H9 (cell line): ENCODE measurements at regions not wholly inside any gene's neighbourhood (a gene's known extent, or its start where the extent isn't known, plus 50 kb on each side); places are given as distances from the start of the nearest gene placed in this dataset.

ENCODE experiments used
- DNase-seq: peaks from one replicate; pipeline ENCODE4 v3.0.0-alpha.2; 2017
- H2AFZ ChIP-seq: one replicate; pipeline ENCODE4 v1.6.1; 2013; ENCODE audit warnings: mild to moderate bottlenecking, low read length, control low read depth, moderate library complexity
- H2AK5ac ChIP-seq: 2 replicates; pipeline ENCODE4 v1.6.1; 2013; ENCODE audit warnings: low read length, control low read depth, mixed read lengths; ENCODE audit not compliant: insufficient read length
- H2BK120ac ChIP-seq: one replicate; pipeline ENCODE4 v1.6.1; 2013; ENCODE audit warnings: low read depth, mild to moderate bottlenecking, low read length, control low read depth, inconsistent platforms; ENCODE audit not compliant: poor library complexity, severe bottlenecking
- H2BK12ac ChIP-seq: 2 replicates; pipeline ENCODE4 v1.6.1; 2013; ENCODE audit warnings: low read length, control low read depth, mixed read lengths, low read depth; ENCODE audit not compliant: insufficient read length
- H2BK15ac ChIP-seq: 2 replicates; pipeline ENCODE4 v1.6.1; 2013; ENCODE audit warnings: low read depth, low read length, control low read depth
- H2BK20ac ChIP-seq: one replicate; pipeline ENCODE4 v1.6.1; 2013; ENCODE audit warnings: low read depth, mild to moderate bottlenecking, low read length, control low read depth, inconsistent platforms; ENCODE audit not compliant: poor library complexity, severe bottlenecking
- H2BK5ac ChIP-seq: 2 replicates; pipeline ENCODE4 v1.6.1; 2013; ENCODE audit warnings: low read length, control low read depth, mixed read lengths; ENCODE audit not compliant: insufficient read length
- H3K14ac ChIP-seq: 2 replicates; pipeline ENCODE4 v1.6.1; 2013; ENCODE audit warnings: low read length, control low read depth; ENCODE audit not compliant: insufficient read depth
- H3K18ac ChIP-seq: 2 replicates; pipeline ENCODE4 v1.6.1; 2013; ENCODE audit warnings: low read depth, mild to moderate bottlenecking, mixed read lengths, low read length, control low read depth; ENCODE audit not compliant: insufficient read length
- H3K23ac ChIP-seq: 2 replicates; pipeline ENCODE4 v1.6.1; 2013; ENCODE audit warnings: low read length, control low read depth, mixed read lengths, low read depth; ENCODE audit not compliant: insufficient read length
- H3K23me2 ChIP-seq: 2 replicates; pipeline ENCODE4 v1.6.1; 2013; ENCODE audit warnings: low read depth, mild to moderate bottlenecking, mixed read lengths, low read length, control low read depth; ENCODE audit not compliant: insufficient read length, poor library complexity, severe bottlenecking
- H3K27ac ChIP-seq: 2 replicates; pipeline ENCODE4 v1.5.1; 2013; ENCODE audit warnings: low read length, control low read depth, mixed read lengths, low read depth; ENCODE audit not compliant: insufficient read length
- H3K27me3 ChIP-seq: 2 replicates; pipeline ENCODE4 v1.6.1; 2013; ENCODE audit warnings: low read length, control low read depth, inconsistent platforms; ENCODE audit not compliant: insufficient read depth
- H3K4ac ChIP-seq: 2 replicates; pipeline ENCODE4 v1.6.1; 2013; ENCODE audit warnings: low read depth, mild to moderate bottlenecking, control low read depth, inconsistent platforms, low read length, moderate library complexity
- H3K4me1 ChIP-seq: 2 replicates; pipeline ENCODE4 v1.6.1; 2013; ENCODE audit warnings: low read length, control low read depth, inconsistent platforms; ENCODE audit not compliant: insufficient read depth
- H3K4me2 ChIP-seq: 2 replicates; pipeline ENCODE4 v1.6.1; 2013; ENCODE audit warnings: low read length, control low read depth, mixed read lengths; ENCODE audit not compliant: insufficient read length, insufficient read depth
- H3K56ac ChIP-seq: 2 replicates; pipeline ENCODE4 v1.6.1; 2013; ENCODE audit warnings: low read depth, mild to moderate bottlenecking, mixed read lengths, low read length, control low read depth; ENCODE audit not compliant: insufficient read length
- H3K79me1 ChIP-seq: 2 replicates; pipeline ENCODE4 v1.6.1; 2013; ENCODE audit warnings: low read depth, mild to moderate bottlenecking, moderate library complexity, low read length, control low read depth, inconsistent platforms; ENCODE audit not compliant: insufficient read depth, poor library complexity, severe bottlenecking
- H3K79me2 ChIP-seq: 2 replicates; pipeline ENCODE4 v1.6.1; 2013; ENCODE audit warnings: low read length, control low read depth, inconsistent platforms; ENCODE audit not compliant: insufficient read depth
- H3K9ac ChIP-seq: 2 replicates; pipeline ENCODE4 v1.6.1; 2013; ENCODE audit warnings: low read length, control low read depth, mixed read lengths; ENCODE audit not compliant: insufficient read length; ENCODE audit errors: extremely low read depth
- H3K9me3 ChIP-seq: one replicate; pipeline ENCODE4 v1.6.1; 2013; ENCODE audit warnings: low read depth, low read length, inconsistent platforms; ENCODE audit not compliant: control insufficient read depth
- H3T11ph ChIP-seq: one replicate; pipeline ENCODE4 v1.6.1; 2013; ENCODE audit warnings: mild to moderate bottlenecking, low read length, control low read depth, inconsistent platforms
- H4K20me1 ChIP-seq: one replicate; pipeline ENCODE4 v1.6.1; 2013; ENCODE audit not compliant: control insufficient read depth, insufficient read length, insufficient read depth
- H4K5ac ChIP-seq: 2 replicates; pipeline ENCODE4 v1.6.1; 2013; ENCODE audit warnings: low read depth, mild to moderate bottlenecking, mixed read lengths, low read length, control low read depth; ENCODE audit not compliant: insufficient read length
- H4K8ac ChIP-seq: replicated peaks from 2 replicates; pipeline ENCODE4 v1.6.1; 2013; ENCODE audit warnings: low read length, control low read depth, mixed read lengths, low read depth; ENCODE audit not compliant: insufficient read length
- H4K91ac ChIP-seq: 2 replicates; pipeline ENCODE4 v1.6.1; 2013; ENCODE audit warnings: low read depth, mild to moderate bottlenecking, moderate library complexity, mixed read lengths, low read length, control low read depth; ENCODE audit not compliant: insufficient read length
- H3K27ac Mint-ChIP-seq, 3 experiments: 2 replicates in 2 of 3; 3 replicates in 1 of 3; pipeline ENCODE4 v1.8.0; 2020 to 2021; ENCODE audit warnings: mixed read lengths in 3 of 3, mild to moderate bottlenecking in 1 of 3, moderate library complexity in 1 of 3
- H3K27me3 Mint-ChIP-seq: 2 replicates; pipeline ENCODE4 v1.8.0; 2021; ENCODE audit warnings: low read depth, mild to moderate bottlenecking, moderate library complexity, mixed read lengths
- H3K36me3 Mint-ChIP-seq, 3 experiments: 2 replicates in 2 of 3; 3 replicates in 1 of 3; pipeline ENCODE4 v1.8.0; 2020 to 2021; ENCODE audit warnings: low read depth in 3 of 3, mixed read lengths in 3 of 3; ENCODE audit not compliant: insufficient read depth in 1 of 3
- H3K4me1 Mint-ChIP-seq, 2 experiments: 2 replicates each; pipeline ENCODE4 v1.8.0; 2020; ENCODE audit warnings: mixed read lengths in 2 of 2
- H3K4me3 Mint-ChIP-seq, 2 experiments: 2 replicates in 1 of 2; 3 replicates in 1 of 2; pipeline ENCODE4 v1.8.0; 2020 to 2021; ENCODE audit warnings: mild to moderate bottlenecking in 2 of 2, mixed read lengths in 2 of 2, moderate library complexity in 1 of 2
- H3K9me3 Mint-ChIP-seq, 2 experiments: 2 replicates in 1 of 2; 3 replicates in 1 of 2; pipeline ENCODE4 v1.8.0; 2020; ENCODE audit warnings: mild to moderate bottlenecking in 2 of 2, mixed read lengths in 2 of 2, moderate library complexity in 1 of 2
- WGBS: extraction: QIAGEN DNeasy Blood & Tissue Kit; methylation state at CpG from one replicate; pipeline ENCODE4 v1.1.7; 2013; ENCODE audit warnings: missing lambda C conversion rate, low lambda C conversion rate, mixed read lengths; ENCODE audit not compliant: insufficient read length; ENCODE audit errors: extremely low coverage; 5-methylcytosine and 5-hydroxymethylcytosine counted together
- TF ChIP-seq, protein P1 (sequence below): fragments of 200-600 bp; sonication (generic); conservative IDR thresholded peaks from 3 replicates; pipeline ENCODE4 v1.8.0; 2021; ENCODE audit warnings: antibody characterized with exemption, mild to moderate bottlenecking

GRCh38 chr1:18539171-18539570 lies 58.4 kb downstream of the KLHDC7A start:
- Histone ChIP-seq H3K4ac (no peak overlapping the region), H3T11ph (no peak overlapping the region), H3K27me3 (no peaks in the 10 kb centered on the region; the same call in 1 of the 2 replicates), H2BK15ac (no peak overlapping the region), H3K14ac (no peak overlapping the region), H2BK20ac (no peak overlapping the region), H2BK5ac (no peak overlapping the region), H4K91ac (no peak overlapping the region), H3K9ac (no peak overlapping the region), H3K18ac (no peak overlapping the region), H2BK12ac (no peak overlapping the region), H3K27ac (no peak overlapping the region), H3K23me2 (no peaks in the 10 kb centered on the region), H4K20me1 (no peaks in the 10 kb centered on the region), H2AK5ac (no peak overlapping the region), H3K23ac (no peak overlapping the region), H3K56ac (no peak overlapping the region), H3K79me2 (no peaks in the 10 kb centered on the region), H3K4me1 (peaks cover 5% of the 10 kb centered on the region; the same call in 1 of the 2 replicates), H2AFZ (no peak overlapping the region), H3K9me3 (no peaks in the 10 kb centered on the region), H3K79me1 (no peaks in the 10 kb centered on the region), H3K4me2 (no peak overlapping the region), H4K8ac (no peak overlapping the region), H2BK120ac (no peak overlapping the region), H4K5ac (no peak overlapping the region)
- peaks cover 0 to 9% (median 0%) of the 10 kb centered on the region in 3 experiments; a peak in 4 of 7 replicates for H3K36me3 Mint-ChIP-seq
- TF ChIP-seq, protein P1, sequence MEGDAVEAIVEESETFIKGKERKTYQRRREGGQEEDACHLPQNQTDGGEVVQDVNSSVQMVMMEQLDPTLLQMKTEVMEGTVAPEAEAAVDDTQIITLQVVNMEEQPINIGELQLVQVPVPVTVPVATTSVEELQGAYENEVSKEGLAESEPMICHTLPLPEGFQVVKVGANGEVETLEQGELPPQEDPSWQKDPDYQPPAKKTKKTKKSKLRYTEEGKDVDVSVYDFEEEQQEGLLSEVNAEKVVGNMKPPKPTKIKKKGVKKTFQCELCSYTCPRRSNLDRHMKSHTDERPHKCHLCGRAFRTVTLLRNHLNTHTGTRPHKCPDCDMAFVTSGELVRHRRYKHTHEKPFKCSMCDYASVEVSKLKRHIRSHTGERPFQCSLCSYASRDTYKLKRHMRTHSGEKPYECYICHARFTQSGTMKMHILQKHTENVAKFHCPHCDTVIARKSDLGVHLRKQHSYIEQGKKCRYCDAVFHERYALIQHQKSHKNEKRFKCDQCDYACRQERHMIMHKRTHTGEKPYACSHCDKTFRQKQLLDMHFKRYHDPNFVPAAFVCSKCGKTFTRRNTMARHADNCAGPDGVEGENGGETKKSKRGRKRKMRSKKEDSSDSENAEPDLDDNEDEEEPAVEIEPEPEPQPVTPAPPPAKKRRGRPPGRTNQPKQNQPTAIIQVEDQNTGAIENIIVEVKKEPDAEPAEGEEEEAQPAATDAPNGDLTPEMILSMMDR: no peak
- peaks cover 43% of the 10 kb centered on the region for H3K27me3 Mint-ChIP-seq
- H3K27ac Mint-ChIP-seq: no peak overlapping the region; a peak in 1 of 7 replicates
- DNase-seq: peak; percentile 12
- H3K4me3 Mint-ChIP-seq: no peak overlapping the region
- no CpG with 5 or more reads among the region's 4 CpGs for WGBS
- peaks cover 17 to 26% of the 10 kb centered on the region in 2 experiments for H3K4me1 Mint-ChIP-seq
- peaks cover 8% of the 10 kb centered on the region in 2 experiments for H3K9me3 Mint-ChIP-seq
